Activated naive CD8-positive, alpha-beta T cell treated with anti-CD3 and anti-CD28 coated beads for 36 hours (primary cell): ENCODE measurements at regions not wholly inside any gene's neighbourhood (a gene's known extent, or its start where the extent isn't known, plus 50 kb on each side); places are given as distances from the start of the nearest gene placed in this dataset.

ENCODE experiments used
- DNase-seq: peaks from one replicate; pipeline ENCODE4 v3.0.0; 2021
- H3K27ac Mint-ChIP-seq: one replicate; pipeline ENCODE4 v1.8.0; 2022; ENCODE audit warnings: mild to moderate bottlenecking, moderate library complexity, mixed read lengths
- H3K27me3 Mint-ChIP-seq: one replicate; pipeline ENCODE4 v1.8.0; 2022; ENCODE audit warnings: mild to moderate bottlenecking, mixed read lengths
- H3K36me3 Mint-ChIP-seq: one replicate; pipeline ENCODE4 v1.8.0; 2021; ENCODE audit warnings: mild to moderate bottlenecking, mixed read lengths
- H3K4me1 Mint-ChIP-seq: one replicate; pipeline ENCODE4 v1.8.0; 2021; ENCODE audit warnings: mixed read lengths
- H3K4me3 Mint-ChIP-seq: one replicate; pipeline ENCODE4 v1.8.0; 2022; ENCODE audit warnings: mild to moderate bottlenecking, moderate library complexity, mixed read lengths
- H3K9me3 Mint-ChIP-seq: one replicate; pipeline ENCODE4 v1.8.0; 2022; ENCODE audit warnings: mixed read lengths

GRCh38 chr1:229753764-229754551 lies 127.9 kb downstream of the URB2 start:
- Mint-ChIP-seq H3K4me1 (peaks cover 10% of the 10 kb centered on the region), H3K27ac (peak overlapping the region; percentile 21), H3K27me3 (no peaks in the 10 kb centered on the region), H3K9me3 (no peaks in the 10 kb centered on the region), H3K36me3 (no peaks in the 10 kb centered on the region), H3K4me3 (peak overlapping the region; percentile 19)
- DNase-seq, result no peak

GRCh38 chr1:229756666-229757065 lies 130.6 kb downstream of the URB2 start:
- Mint-ChIP-seq H3K27ac (no peak overlapping the region), H3K36me3 (no peaks in the 10 kb centered on the region), H3K4me1 (peaks cover 10% of the 10 kb centered on the region), H3K4me3 (no peak overlapping the region), H3K27me3 (no peaks in the 10 kb centered on the region), H3K9me3 (no peaks in the 10 kb centered on the region)
- DNase-seq, result no peak

GRCh38 chr1:229757226-229757625 lies 131.2 kb downstream of the URB2 start:
- Mint-ChIP-seq H3K36me3 (no peaks in the 10 kb centered on the region), H3K27ac (no peak overlapping the region), H3K4me3 (no peak overlapping the region), H3K27me3 (no peaks in the 10 kb centered on the region), H3K9me3 (no peaks in the 10 kb centered on the region), H3K4me1 (peaks cover 10% of the 10 kb centered on the region)
- DNase-seq, result no peak

- no peak overlapping the region for H3K27ac Mint-ChIP-seq
- H3K4me3 Mint-ChIP-seq, result no peak overlapping the region
- no peaks in the 10 kb centered on the region for H3K9me3 Mint-ChIP-seq
- H3K4me1 Mint-ChIP-seq, result peaks cover 10% of the 10 kb centered on the region
- no peaks in the 10 kb centered on the region for H3K27me3 Mint-ChIP-seq
- DNase-seq, result no peak
- no peaks in the 10 kb centered on the region for H3K36me3 Mint-ChIP-seq
These were observed 132.3 kb downstream of the URB2 start for GRCh38 chr1:229758101-229759036.

GRCh38 chr1:229759037-229759435 lies 133.0 kb downstream of the URB2 start:
- DNase-seq, result no peak
- Mint-ChIP-seq H3K4me1 (peaks cover 4% of the 10 kb centered on the region), H3K4me3 (no peak overlapping the region), H3K36me3 (no peaks in the 10 kb centered on the region), H3K27me3 (no peaks in the 10 kb centered on the region), H3K27ac (no peak overlapping the region), H3K9me3 (no peaks in the 10 kb centered on the region)

- no peak for DNase-seq
- Mint-ChIP-seq H3K4me1 (no peaks in the 10 kb centered on the region), H3K27ac (no peak overlapping the region), H3K9me3 (no peaks in the 10 kb centered on the region), H3K4me3 (no peak overlapping the region), H3K36me3 (no peaks in the 10 kb centered on the region), H3K27me3 (no peaks in the 10 kb centered on the region)
These were observed 133.5 kb downstream of the URB2 start for GRCh38 chr1:229759586-229759985.

- Mint-ChIP-seq H3K27me3 (no peaks in the 10 kb centered on the region), H3K4me3 (no peak overlapping the region), H3K27ac (no peak overlapping the region), H3K9me3 (no peaks in the 10 kb centered on the region), H3K36me3 (no peaks in the 10 kb centered on the region), H3K4me1 (no peaks in the 10 kb centered on the region)
- DNase-seq, result no peak
These were observed 134.5 kb downstream of the URB2 start for GRCh38 chr1:229760478-229760996.

- no peaks in the 10 kb centered on the region for H3K9me3 Mint-ChIP-seq
- no peaks in the 10 kb centered on the region for H3K4me1 Mint-ChIP-seq
- H3K36me3 Mint-ChIP-seq, result no peaks in the 10 kb centered on the region
- no peak for DNase-seq
- no peak overlapping the region for H3K4me3 Mint-ChIP-seq
- H3K27ac Mint-ChIP-seq, result no peak overlapping the region
- no peaks in the 10 kb centered on the region for H3K27me3 Mint-ChIP-seq
These were observed 136.8 kb downstream of the URB2 start for GRCh38 chr1:229762891-229763290.

GRCh38 chr1:229768232-229768631 lies 142.2 kb downstream of the URB2 start:
- H3K9me3 Mint-ChIP-seq, result no peaks in the 10 kb centered on the region

GRCh38 chr1:229769006-229769405 lies 143.0 kb downstream of the URB2 start:
- H3K27ac Mint-ChIP-seq, result no peak overlapping the region
- no peaks in the 10 kb centered on the region for H3K9me3 Mint-ChIP-seq
- H3K36me3 Mint-ChIP-seq, result no peaks in the 10 kb centered on the region
- no peak overlapping the region for H3K4me3 Mint-ChIP-seq
- H3K27me3 Mint-ChIP-seq, result no peaks in the 10 kb centered on the region
- no peaks in the 10 kb centered on the region for H3K4me1 Mint-ChIP-seq
- no peak for DNase-seq

More at GRCh38 chr1:229768232-229768631, 142.2 kb downstream of the URB2 start:
- no peaks in the 10 kb centered on the region for H3K27me3 Mint-ChIP-seq
- no peaks in the 10 kb centered on the region for H3K36me3 Mint-ChIP-seq
- DNase-seq, result no peak
- no peak overlapping the region for H3K4me3 Mint-ChIP-seq
- H3K27ac Mint-ChIP-seq, result no peak overlapping the region
- H3K4me1 Mint-ChIP-seq, result no peaks in the 10 kb centered on the region

GRCh38 chr1:229769809-229770208 lies 143.8 kb downstream of the URB2 start:
- no peak for DNase-seq
- Mint-ChIP-seq H3K9me3 (no peaks in the 10 kb centered on the region), H3K4me3 (no peak overlapping the region), H3K27ac (no peak overlapping the region), H3K27me3 (no peaks in the 10 kb centered on the region), H3K36me3 (no peaks in the 10 kb centered on the region), H3K4me1 (no peaks in the 10 kb centered on the region)

- H3K9me3 Mint-ChIP-seq, result no peaks in the 10 kb centered on the region
- H3K36me3 Mint-ChIP-seq, result no peaks in the 10 kb centered on the region
- no peak overlapping the region for H3K27ac Mint-ChIP-seq
- peaks cover 4% of the 10 kb centered on the region for H3K27me3 Mint-ChIP-seq
- no peaks in the 10 kb centered on the region for H3K4me1 Mint-ChIP-seq
- DNase-seq, result no peak
- no peak overlapping the region for H3K4me3 Mint-ChIP-seq
These were observed 152.7 kb downstream of the URB2 start for GRCh38 chr1:229778794-229779193.

GRCh38 chr1:229781453-229781852 lies 155.4 kb downstream of the URB2 start:
- Mint-ChIP-seq H3K27ac (no peak overlapping the region), H3K27me3 (no peaks in the 10 kb centered on the region), H3K4me1 (no peaks in the 10 kb centered on the region), H3K4me3 (no peak overlapping the region), H3K9me3 (no peaks in the 10 kb centered on the region), H3K36me3 (no peaks in the 10 kb centered on the region)
- no peak for DNase-seq

GRCh38 chr1:229782469-229782868 lies 156.4 kb downstream of the URB2 start:
- no peaks in the 10 kb centered on the region for H3K36me3 Mint-ChIP-seq
- no peak for DNase-seq
- no peaks in the 10 kb centered on the region for H3K9me3 Mint-ChIP-seq
- H3K27me3 Mint-ChIP-seq, result no peaks in the 10 kb centered on the region
- H3K27ac Mint-ChIP-seq, result no peak overlapping the region
- H3K4me1 Mint-ChIP-seq, result no peaks in the 10 kb centered on the region
- no peak overlapping the region for H3K4me3 Mint-ChIP-seq

GRCh38 chr1:229784834-229785233 lies 158.8 kb downstream of the URB2 start:
- Mint-ChIP-seq H3K27ac (no peak overlapping the region), H3K4me1 (no peaks in the 10 kb centered on the region), H3K9me3 (peaks cover 2% of the 10 kb centered on the region), H3K27me3 (no peaks in the 10 kb centered on the region), H3K36me3 (no peaks in the 10 kb centered on the region), H3K4me3 (no peak overlapping the region)
- no peak for DNase-seq
